Activated T-cell treated with anti-CD3 and anti-CD28 coated beads, Interleukin-2, amount 50 U/mL, for 4 hours (primary cell): ENCODE measurements at regions not wholly inside any gene's neighbourhood (a gene's known extent, or its start where the extent isn't known, plus 50 kb on each side); places are given as distances from the start of the nearest gene placed in this dataset.
"Not testable (repeated sequence)": the region's sequence is repeated elsewhere in the genome, so short reads cannot be mapped to it uniquely, and the experiment has no call there.

Experiments
- ATAC-seq, 2 donors: fragments of 200-7000 bp; cut with Tn5 transposase; one replicate each; pipeline ENCODE4 v1.10.0; 2021
- DNase-seq: peaks from one replicate; pipeline ENCODE4 v3.0.0-alpha.2; 2020
- H3K27me3 Mint-ChIP-seq: one replicate; pipeline ENCODE4 v1.8.0; 2021; ENCODE audit warnings: low read depth, mixed read lengths
- H3K36me3 Mint-ChIP-seq: one replicate; pipeline ENCODE4 v1.8.0; 2022; ENCODE audit warnings: mixed read lengths; ENCODE audit not compliant: insufficient read depth
- H3K4me1 Mint-ChIP-seq: one replicate; pipeline ENCODE4 v1.8.0; 2021; ENCODE audit warnings: low read depth, mixed read lengths
- H3K4me3 Mint-ChIP-seq: one replicate; pipeline ENCODE4 v1.8.0; 2021; ENCODE audit warnings: mild to moderate bottlenecking, moderate library complexity, mixed read lengths
- H3K9me3 Mint-ChIP-seq: one replicate; pipeline ENCODE4 v1.8.0; 2021; ENCODE audit warnings: mixed read lengths

- ATAC-seq, H3K9me3 Mint-ChIP-seq, H3K36me3 Mint-ChIP-seq, DNase-seq, H3K4me1 Mint-ChIP-seq, H3K4me3 Mint-ChIP-seq, H3K27me3 Mint-ChIP-seq: not testable (repeated sequence)
Observed at GRCh38 chr13:46448148-46448547, 61.1 kb upstream of the RUBCNL start.

- H3K9me3 Mint-ChIP-seq, H3K36me3 Mint-ChIP-seq, H3K4me3 Mint-ChIP-seq, ATAC-seq, H3K4me1 Mint-ChIP-seq, H3K27me3 Mint-ChIP-seq, DNase-seq: not testable (repeated sequence)
Observed at GRCh38 chr13:46437808-46438404, 50.9 kb upstream of the RUBCNL start.
